ENCODE measurements at regions not wholly inside any gene's neighbourhood (a gene's known extent, or its start where the extent isn't known, plus 50 kb on each side); places are given as distances from the start of the nearest gene placed in this dataset.

DNA sequence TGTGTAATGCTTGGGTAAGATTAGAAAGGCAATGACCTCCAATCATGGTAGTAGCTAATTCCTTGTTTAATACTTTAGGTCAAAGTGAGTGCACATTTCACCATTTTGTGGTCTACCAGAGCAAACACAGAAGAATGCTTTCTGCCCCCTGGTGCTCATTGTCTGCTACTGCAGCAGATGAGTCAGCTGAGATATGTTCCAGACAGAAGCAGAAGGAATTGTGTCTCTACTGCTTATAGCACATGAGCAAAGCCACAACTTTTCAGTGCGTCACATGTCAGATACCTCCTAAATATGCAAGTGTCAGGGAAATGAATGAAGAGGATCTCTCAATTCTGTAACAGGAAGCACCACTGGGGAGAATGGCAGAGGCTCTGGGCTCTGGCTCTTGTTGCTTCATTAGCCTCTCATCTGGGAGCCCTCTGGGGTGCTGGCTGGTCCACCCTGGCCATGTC is 308.9 kb downstream of the ALDH8A1 start:
- Mint-ChIP-seq H3K36me3 (no peaks in the 10 kb centered on the region), H3K27me3 (ENCODE audit: insufficient read depth, low read depth) (peaks cover 3% of the 10 kb centered on the region), H3K9me3 (no peaks in the 10 kb centered on the region), H3K4me1 (no peaks in the 10 kb centered on the region), H3K4me3 (no peak overlapping the region), H3K27ac (no peak overlapping the region)
- H3K4me3 ChIP-seq, result no peak overlapping the region
- no peak overlapping the region for H3K4me2 ChIP-seq
- H3K36me3 ChIP-seq, result no peaks in the 10 kb centered on the region
- H3K79me2 ChIP-seq (ENCODE audit: low read depth), result no peaks in the 10 kb centered on the region
- DNase-seq (ENCODE audit: low spot score), result peak; percentile 75
- no peaks in the 10 kb centered on the region for H3K9me3 ChIP-seq (ENCODE audit: low read depth)
- no peaks in the 10 kb centered on the region for H3K27me3 ChIP-seq
- H3K9ac ChIP-seq, result no peak overlapping the region
- H2AFZ ChIP-seq (replicated peaks), result no peak overlapping the region
- no peak for TF ChIP-seq EZH2phosphoT487 (IDR thresholded peaks at IDR 0.05)
- TF ChIP-seq EZH2 (IDR thresholded peaks at IDR 0.05), result no peak
- peak; percentile 90 for TF ChIP-seq CTCF (IDR thresholded peaks at IDR 0.05)
- H3F3A ChIP-seq (ENCODE audit: low read depth), result no peaks in the 10 kb centered on the region
- H4K20me1 ChIP-seq (ENCODE audit: low read depth), result no peaks in the 10 kb centered on the region
- H3K4me1 ChIP-seq, result peaks cover 4% of the 10 kb centered on the region
- H3K27ac ChIP-seq, result no peak overlapping the region

DNA sequence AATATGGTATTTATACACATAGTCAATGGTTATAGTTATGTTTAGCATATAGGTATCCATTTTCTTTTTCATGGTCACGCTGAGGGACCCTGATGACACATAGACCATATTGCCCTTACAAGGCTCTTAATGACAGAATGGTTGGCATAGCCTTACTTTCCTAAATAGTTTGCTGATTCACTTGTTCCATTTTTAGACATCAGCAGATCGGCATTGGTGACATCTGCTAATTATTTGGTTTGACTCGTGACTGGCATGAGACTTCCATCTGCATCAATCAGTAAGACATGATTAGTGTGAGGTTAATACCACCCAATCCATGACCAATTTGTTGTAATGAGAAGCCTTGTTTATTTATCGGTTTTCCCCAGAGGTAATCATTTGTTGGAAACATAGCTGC is 309.7 kb downstream of the ALDH8A1 start:
- H3K9me3 ChIP-seq (ENCODE audit: low read depth), result no peaks in the 10 kb centered on the region
- H3K4me2 ChIP-seq, result no peak overlapping the region
- no peaks in the 10 kb centered on the region for H3F3A ChIP-seq (ENCODE audit: low read depth)
- H2AFZ ChIP-seq (replicated peaks), result no peak overlapping the region
- peaks cover 3% of the 10 kb centered on the region for H3K27me3 Mint-ChIP-seq (ENCODE audit: insufficient read depth, low read depth)
- no peaks in the 10 kb centered on the region for H3K27me3 ChIP-seq
- no peaks in the 10 kb centered on the region for H3K36me3 Mint-ChIP-seq
- no peaks in the 10 kb centered on the region for H3K9me3 Mint-ChIP-seq
- H3K4me1 ChIP-seq, result peaks cover 6% of the 10 kb centered on the region
- H3K36me3 ChIP-seq, result no peaks in the 10 kb centered on the region
- H4K20me1 ChIP-seq (ENCODE audit: low read depth), result no peaks in the 10 kb centered on the region
- H3K27ac Mint-ChIP-seq, result no peak overlapping the region
- H3K79me2 ChIP-seq (ENCODE audit: low read depth), result no peaks in the 10 kb centered on the region
- no peak overlapping the region for H3K27ac ChIP-seq
- DNase-seq (ENCODE audit: low spot score), result no peak
- TF ChIP-seq EZH2 (IDR thresholded peaks at IDR 0.05), result no peak
- TF ChIP-seq CTCF (IDR thresholded peaks at IDR 0.05), result no peak
- no peak for TF ChIP-seq EZH2phosphoT487 (IDR thresholded peaks at IDR 0.05)
- H3K4me3 ChIP-seq, result no peak overlapping the region
- no peak overlapping the region for H3K4me3 Mint-ChIP-seq
- H3K9ac ChIP-seq, result no peak overlapping the region
- H3K4me1 Mint-ChIP-seq, result no peaks in the 10 kb centered on the region

- no peak overlapping the region for H3K4me3 Mint-ChIP-seq
- H3K9me3 Mint-ChIP-seq, result no peaks in the 10 kb centered on the region
- H3K36me3 ChIP-seq, result no peaks in the 10 kb centered on the region
- no peaks in the 10 kb centered on the region for H3K4me1 Mint-ChIP-seq
- no peak overlapping the region for H3K27ac Mint-ChIP-seq
- H3K9ac ChIP-seq, result no peak overlapping the region
- H3K4me1 ChIP-seq, result peaks cover 6% of the 10 kb centered on the region
- no peak for TF ChIP-seq EZH2phosphoT487 (IDR thresholded peaks at IDR 0.05)
- TF ChIP-seq EZH2 (IDR thresholded peaks at IDR 0.05), result no peak
- no peak for TF ChIP-seq CTCF (IDR thresholded peaks at IDR 0.05)
- DNase-seq (ENCODE audit: low spot score), result no peak
- no peak overlapping the region for H3K27ac ChIP-seq
- H3F3A ChIP-seq (ENCODE audit: low read depth), result no peaks in the 10 kb centered on the region
- no peak overlapping the region for H2AFZ ChIP-seq (replicated peaks)
- H3K9me3 ChIP-seq (ENCODE audit: low read depth), result no peaks in the 10 kb centered on the region
- H3K79me2 ChIP-seq (ENCODE audit: low read depth), result no peaks in the 10 kb centered on the region
- no peak overlapping the region for H3K4me3 ChIP-seq
- H4K20me1 ChIP-seq (ENCODE audit: low read depth), result no peaks in the 10 kb centered on the region
- H3K36me3 Mint-ChIP-seq, result no peaks in the 10 kb centered on the region
- no peak overlapping the region for H3K4me2 ChIP-seq
- no peaks in the 10 kb centered on the region for H3K27me3 ChIP-seq
- peaks cover 3% of the 10 kb centered on the region for H3K27me3 Mint-ChIP-seq (ENCODE audit: insufficient read depth, low read depth)
Measured at GRCh38 chr6:134637847-134638437, 312.0 kb downstream of the ALDH8A1 start.

Measured in neural progenitor cell (in vitro differentiated cells).